NCI-H345 treated with DMSO at 0.1 percent for 48 hours (cell line): ENCODE measurements at regions not wholly inside any gene's neighbourhood (a gene's known extent, or its start where the extent isn't known, plus 50 kb on each side); places are given as distances from the start of the nearest gene placed in this dataset.

Source experiments
- DNase-seq: peaks from one replicate; lab custom pipeline; 2025; ENCODE audit not compliant: unreplicated experiment; lab: John Stamatoyannopoulos, UW

GRCh38 chr4:179076865-179077264, 1634.6 kb upstream of the AGA start:
- DNase-seq = no peak

- no peak for DNase-seq
Observed at GRCh38 chr4:179095585-179096221, 1653.5 kb upstream of the AGA start.

GRCh38 chr4:179097741-179098140, 1655.5 kb upstream of the AGA start:
- DNase-seq = no peak

GRCh38 chr4:179110356-179110755, 1668.1 kb upstream of the AGA start:
- no peak for DNase-seq

- DNase-seq = no peak
Observed at GRCh38 chr4:179110816-179111215, 1668.6 kb upstream of the AGA start.

- DNase-seq = no peak
Observed at GRCh38 chr4:179112441-179113170, 1670.4 kb upstream of the AGA start.

GRCh38 chr4:179114615-179115014, 1672.4 kb upstream of the AGA start:
- no peak for DNase-seq

- DNase-seq = no peak
Observed at GRCh38 chr4:179116011-179116410, 1673.8 kb upstream of the AGA start.

- no peak for DNase-seq
Observed at GRCh38 chr4:179116581-179116980, 1674.3 kb upstream of the AGA start.

- DNase-seq = no peak
Observed at GRCh38 chr4:179123084-179123483, 1680.8 kb upstream of the AGA start.

GRCh38 chr4:179124419-179124818, 1682.2 kb upstream of the AGA start:
- no peak for DNase-seq

GRCh38 chr4:179124957-179125356, 1682.7 kb upstream of the AGA start:
- DNase-seq = no peak

- DNase-seq = no peak
Observed at GRCh38 chr4:179125870-179126269, 1683.6 kb upstream of the AGA start.

GRCh38 chr4:179128299-179128698, 1686.1 kb upstream of the AGA start:
- no peak for DNase-seq

GRCh38 chr4:179130122-179130714, 1688.0 kb upstream of the AGA start:
- DNase-seq = no peak

- DNase-seq = no peak
Observed at GRCh38 chr4:179145746-179146525, 1703.7 kb upstream of the AGA start.

GRCh38 chr4:179151770-179152169, 1709.5 kb upstream of the AGA start:
- DNase-seq = no peak

GRCh38 chr4:179163147-179163546, 1720.9 kb upstream of the AGA start:
- no peak for DNase-seq

- DNase-seq = no peak
Observed at GRCh38 chr4:179164267-179164999, 1722.2 kb upstream of the AGA start.

- DNase-seq = no peak
Observed at GRCh38 chr4:179165000-179165738, 1722.9 kb upstream of the AGA start.
